Stimulated activated naive CD4-positive, alpha-beta T cell (primary cell): ENCODE measurements at regions not wholly inside any gene's neighbourhood (a gene's known extent, or its start where the extent isn't known, plus 50 kb on each side); places are given as distances from the start of the nearest gene placed in this dataset.
"Not testable (repeated sequence)": the region's sequence is repeated elsewhere in the genome, so short reads cannot be mapped to it uniquely, and the experiment has no call there.

ENCODE experiments used
- DNase-seq, 6 experiments: peaks; one replicate each; lab custom pipeline; 2025; lab: John Stamatoyannopoulos, UW

GRCh38 chr2:64795024-64795592 lies 141.4 kb upstream of the SERTAD2 start:
- peak in 1 of 6 experiments; percentile 5 for DNase-seq

GRCh38 chr2:64796926-64797325 lies 143.2 kb upstream of the SERTAD2 start:
- DNase-seq = no peak

DNA sequence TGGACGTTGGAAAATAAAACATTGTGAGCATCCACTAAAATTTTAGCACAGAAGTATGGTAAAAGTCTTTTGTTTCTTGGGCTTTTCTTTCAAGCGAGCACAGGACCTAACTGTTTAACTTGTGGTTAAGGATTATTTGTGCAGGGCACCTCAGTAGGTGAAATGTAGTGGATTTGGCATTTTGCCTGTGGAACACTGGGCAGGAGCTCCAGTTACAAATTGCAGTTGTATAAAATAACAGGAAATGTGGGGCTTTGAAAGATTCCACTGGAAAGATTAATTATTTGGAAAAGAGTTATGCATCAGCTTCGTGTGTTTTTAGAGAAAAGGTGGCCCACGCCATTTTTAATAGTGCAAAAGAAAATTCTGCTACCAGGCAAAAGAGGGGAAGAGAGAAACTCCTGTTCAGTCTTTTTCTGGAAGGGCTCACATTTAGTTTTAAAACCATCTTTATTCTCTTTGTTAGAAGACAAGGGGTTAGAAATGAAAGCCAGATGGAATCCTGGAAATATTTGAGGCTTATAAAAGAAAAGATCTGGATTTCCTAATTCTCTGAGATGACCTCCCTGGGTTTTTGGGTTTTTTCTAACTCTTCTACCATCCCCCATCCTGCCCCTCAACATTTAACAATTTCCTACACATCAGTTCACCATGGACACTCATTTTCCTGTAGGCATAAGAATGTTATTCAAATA lies 144.3 kb upstream of the SERTAD2 start:
- no peak for DNase-seq

- no peak for DNase-seq
Observed at GRCh38 chr2:64799592-64800252, 146.0 kb upstream of the SERTAD2 start.

- no peak for DNase-seq
Observed at GRCh38 chr2:64803776-64804175, 150.1 kb upstream of the SERTAD2 start.

DNA sequence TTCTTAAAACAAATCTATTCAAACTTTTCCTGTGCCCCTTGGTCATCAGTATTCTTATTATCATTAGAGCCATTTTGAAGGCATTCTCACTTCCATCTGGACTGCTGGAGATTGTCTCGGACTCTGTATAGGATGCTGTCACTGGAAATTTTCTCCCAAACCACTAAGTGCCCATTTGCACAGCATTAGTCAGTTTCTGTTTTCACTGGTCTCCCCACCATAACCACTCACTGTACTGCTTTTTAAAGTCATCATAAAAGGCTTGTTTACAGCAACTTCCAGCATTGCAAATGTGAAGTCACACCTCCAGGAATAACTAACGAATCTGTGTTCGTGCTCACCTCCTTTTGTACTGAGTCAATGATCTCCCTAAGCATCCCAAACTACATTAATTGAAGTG lies 150.9 kb upstream of the SERTAD2 start:
- DNase-seq = no peak

DNA sequence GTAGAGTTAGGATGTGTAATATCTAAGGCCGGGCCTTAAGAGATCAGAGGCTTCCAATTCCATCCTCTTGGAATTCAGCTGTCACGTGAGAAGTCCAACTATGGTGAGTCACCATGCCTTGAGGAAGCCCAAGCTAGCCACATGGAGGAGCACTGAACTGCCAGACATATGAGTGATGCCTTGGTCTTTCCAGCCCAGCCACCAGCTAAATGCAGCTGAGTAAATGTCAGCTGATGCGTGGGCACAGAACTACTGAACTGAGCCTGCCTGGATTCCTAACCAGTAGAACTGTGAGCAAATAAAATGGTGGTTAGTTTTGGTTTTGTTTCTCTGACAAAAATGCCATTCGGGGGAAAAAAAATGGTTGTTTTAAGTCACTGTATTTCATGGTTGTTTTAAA lies 153.7 kb upstream of the SERTAD2 start:
- no peak for DNase-seq

DNA sequence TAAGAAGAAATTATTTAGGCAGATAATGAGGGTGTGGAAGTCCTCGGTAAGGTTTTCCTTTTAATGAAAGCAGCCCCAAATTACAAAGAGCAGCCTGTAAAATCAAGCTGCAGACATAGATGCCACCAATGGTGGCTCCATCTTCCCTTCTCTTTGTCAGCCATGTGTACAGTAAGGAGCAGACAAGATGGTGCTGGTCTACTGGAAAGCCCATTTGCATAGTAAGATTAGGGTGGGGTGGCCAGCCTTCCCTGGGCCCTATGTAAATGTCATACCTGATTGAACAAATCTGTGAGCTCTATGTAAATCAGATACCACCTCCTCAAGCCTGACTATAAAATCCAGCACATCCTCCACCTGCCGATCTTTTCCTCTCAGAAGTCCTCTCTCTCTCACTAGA lies 154.4 kb upstream of the SERTAD2 start:
- no peak for DNase-seq

- no peak for DNase-seq
Observed at GRCh38 chr2:64808754-64809153, 155.0 kb upstream of the SERTAD2 start.

- DNase-seq = no peak
Observed at GRCh38 chr2:64809216-64809615, 155.5 kb upstream of the SERTAD2 start.

DNA sequence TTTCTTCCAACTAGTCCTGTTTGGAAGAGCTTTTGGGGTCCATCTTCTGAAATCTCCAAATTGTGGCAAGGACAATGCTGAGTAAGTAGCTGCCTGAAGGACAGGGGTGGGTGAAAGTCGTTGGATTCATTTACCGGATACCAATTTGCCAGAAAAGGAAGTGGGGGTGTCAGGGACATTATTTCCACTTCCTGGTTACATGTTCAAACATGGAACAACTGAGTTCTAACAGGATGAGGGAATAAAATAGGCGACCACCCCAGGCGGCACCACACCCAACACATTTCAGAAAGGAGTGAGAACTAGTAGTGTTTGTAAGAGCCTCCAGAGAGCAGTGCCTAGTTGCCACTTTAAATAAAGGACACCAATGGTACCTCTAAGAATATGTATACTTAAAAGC lies 158.6 kb upstream of the SERTAD2 start:
- DNase-seq = no peak

DNA sequence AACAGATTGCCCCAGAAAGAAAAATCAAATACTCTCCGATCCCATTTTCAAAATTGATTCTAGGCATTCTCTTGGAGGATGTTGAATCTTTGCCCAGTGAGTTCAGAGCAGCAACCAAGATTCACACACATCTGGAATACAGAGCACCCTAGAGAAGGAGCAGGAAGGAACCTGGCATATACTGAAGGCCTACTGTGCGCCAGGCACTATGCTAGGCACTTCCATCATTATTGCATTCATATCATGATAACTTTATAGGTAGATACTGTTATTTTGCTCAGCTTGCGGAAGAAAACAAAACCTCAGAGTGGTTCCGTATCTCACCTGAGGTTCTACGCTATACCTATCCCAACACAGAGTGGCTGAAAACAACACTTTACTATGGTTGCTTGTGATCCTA lies 160.3 kb upstream of the SERTAD2 start:
- no peak for DNase-seq

- not testable (repeated sequence) for DNase-seq
Observed at GRCh38 chr2:64816526-64816925, 162.8 kb upstream of the SERTAD2 start.

GRCh38 chr2:64817453-64817852 lies 163.7 kb upstream of the SERTAD2 start:
- no peak for DNase-seq

DNA sequence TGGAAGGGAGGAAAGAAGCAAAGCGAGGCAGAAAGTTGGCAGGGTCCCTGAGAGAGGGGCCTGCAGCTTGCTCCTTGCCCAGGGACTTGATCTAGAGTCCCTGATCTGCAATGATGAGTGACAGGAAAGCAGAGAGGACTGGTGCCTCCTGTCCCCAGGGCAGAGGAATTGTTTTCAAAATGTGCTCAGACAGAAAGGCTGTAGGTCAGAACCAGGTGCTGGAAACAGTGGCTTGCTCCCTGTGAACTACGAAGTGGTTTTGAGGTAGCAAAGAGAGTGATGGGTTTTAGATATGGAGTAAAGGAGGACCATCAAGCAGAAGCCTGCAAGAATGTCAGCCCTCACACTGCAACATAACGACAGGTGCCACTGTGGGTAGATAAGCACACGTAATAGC lies 164.9 kb upstream of the SERTAD2 start:
- no peak for DNase-seq

DNA sequence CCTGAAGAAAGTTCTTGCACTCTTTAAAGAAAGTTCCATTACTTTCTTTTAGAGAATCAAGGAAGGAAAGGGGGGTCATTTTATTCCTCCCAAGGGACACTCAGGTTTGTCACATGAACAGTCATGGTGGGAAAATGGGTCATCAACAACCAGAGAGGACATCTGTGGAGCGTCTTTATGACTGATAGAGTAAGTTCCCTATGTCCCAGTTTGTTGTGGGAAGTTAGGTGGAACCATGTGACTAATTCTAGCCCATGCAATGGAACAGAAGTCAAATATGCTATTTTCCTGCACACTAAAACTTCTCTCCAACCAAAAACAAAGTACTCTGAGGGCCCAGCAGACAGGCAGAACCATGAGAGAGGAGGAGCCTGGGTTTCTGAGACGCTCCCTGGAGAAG lies 165.6 kb upstream of the SERTAD2 start:
- DNase-seq = no peak

GRCh38 chr2:64819774-64820688 lies 166.3 kb upstream of the SERTAD2 start:
- DNase-seq = peak; percentile 6 to 83 (median 47)

GRCh38 chr2:64820901-64821300 lies 167.2 kb upstream of the SERTAD2 start:
- no peak for DNase-seq

DNA sequence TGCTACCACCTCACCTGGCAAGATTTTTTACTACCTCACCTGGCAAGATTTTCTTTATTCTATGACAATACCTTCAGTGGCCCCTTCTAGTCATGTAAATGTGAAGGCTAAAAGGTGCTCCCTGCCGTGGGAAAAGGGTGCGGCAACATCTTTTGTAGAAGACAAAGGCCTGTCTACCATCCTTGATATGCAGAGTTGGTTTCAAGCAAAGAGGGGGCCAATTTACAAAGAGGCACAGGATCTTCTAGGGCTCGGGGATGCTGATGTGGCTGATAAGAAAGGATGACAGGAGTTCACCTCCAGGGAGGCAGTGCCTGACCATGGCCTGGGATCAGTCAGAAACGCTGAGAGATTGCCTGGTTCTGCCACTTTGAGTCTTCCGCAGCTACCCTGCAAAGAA lies 165.4 kb upstream of the SLC1A4 start:
- no peak for DNase-seq

DNA sequence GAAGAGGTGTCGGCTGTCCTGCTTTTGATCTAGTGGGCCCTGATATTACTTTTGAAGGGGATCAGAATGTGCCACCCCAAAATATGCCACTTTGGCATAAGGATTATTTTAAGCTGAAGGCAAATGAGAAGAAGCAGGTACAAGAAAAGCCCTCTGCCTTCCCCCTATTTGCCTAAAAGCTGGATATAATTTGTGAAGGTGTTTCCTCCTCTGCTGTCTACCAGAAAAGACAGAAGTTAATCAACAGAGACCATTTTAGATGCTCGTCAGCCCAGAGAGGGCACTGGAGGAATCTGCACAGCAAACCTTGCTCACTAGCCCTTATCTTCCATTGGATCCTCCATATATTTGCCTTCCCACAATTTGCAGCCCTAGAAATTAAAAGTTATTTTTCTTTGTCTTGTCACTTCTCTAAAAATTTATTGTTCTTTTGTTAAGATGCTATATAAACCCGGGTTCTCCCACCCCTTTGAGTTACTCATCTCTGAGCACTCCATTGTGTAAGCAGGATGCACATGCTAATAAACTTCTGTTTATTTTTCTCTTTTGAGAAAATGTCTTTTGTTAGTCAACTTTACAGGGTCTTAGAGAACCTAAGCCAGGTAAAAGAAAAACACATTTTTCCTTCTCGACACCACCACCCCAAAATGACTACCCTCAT lies 163.2 kb upstream of the SLC1A4 start:
- no peak for DNase-seq

DNA sequence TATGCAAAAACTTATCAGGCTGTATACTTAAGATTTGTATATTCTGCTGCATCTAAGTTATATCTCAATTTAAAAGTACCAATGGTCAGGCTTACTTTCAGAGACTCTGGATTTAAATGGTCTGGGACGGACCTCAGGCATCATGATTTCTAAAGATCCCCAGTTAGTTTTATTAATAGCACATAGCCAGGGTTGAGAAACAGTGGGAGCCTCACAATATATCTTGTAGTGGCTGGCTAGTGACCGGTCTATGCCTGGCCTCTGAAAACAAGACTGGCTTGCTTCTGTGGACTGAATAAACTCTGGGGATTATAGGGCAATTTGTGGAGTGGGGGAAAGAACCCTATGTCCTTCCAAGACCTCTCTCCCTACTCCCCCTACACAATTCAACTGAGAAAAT lies 162.5 kb upstream of the SLC1A4 start:
- no peak for DNase-seq

DNA sequence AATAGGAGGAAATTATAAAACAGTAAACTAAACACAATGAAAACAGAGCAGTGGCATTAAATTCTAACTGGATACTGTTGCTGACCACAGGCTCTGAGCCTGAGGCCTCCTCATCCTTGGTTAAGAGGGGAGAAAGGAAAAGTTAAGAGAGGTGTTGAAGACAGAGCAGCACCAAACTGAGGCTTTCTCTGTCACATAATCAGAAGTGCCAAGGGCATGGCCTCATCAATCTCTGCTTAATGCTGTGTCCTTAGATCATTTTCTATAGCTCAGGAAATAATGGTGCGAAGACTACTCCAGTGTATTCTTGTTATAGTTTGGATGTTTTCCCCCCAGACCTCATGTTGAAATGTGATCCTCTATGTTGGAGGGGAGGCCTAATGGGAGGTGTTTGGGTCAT lies 160.9 kb upstream of the SLC1A4 start:
- no peak for DNase-seq
